GM19351 (cell line): ENCODE measurements at regions not wholly inside any gene's neighbourhood (a gene's known extent, or its start where the extent isn't known, plus 50 kb on each side); places are given as distances from the start of the nearest gene placed in this dataset.

Experiments
- ATAC-seq: cut with Tn5 transposase; IDR thresholded peaks from one replicate; pipeline ENCODE4 v1.9.1; 2021; ENCODE audit warnings: mild to moderate bottlenecking, moderate library complexity; ENCODE audit not compliant: unreplicated experiment

GRCh38 chrX:98338544-98338943 is 1454.8 kb downstream of the RPA4 start:
- ATAC-seq = no peak

- no peak for ATAC-seq
Measured at GRCh38 chrX:98350940-98351339, 1467.2 kb downstream of the RPA4 start.

- ATAC-seq = no peak
Measured at GRCh38 chrX:98357146-98357545, 1473.4 kb downstream of the RPA4 start.

GRCh38 chrX:98362630-98363029 is 1478.9 kb downstream of the RPA4 start:
- ATAC-seq = no peak

GRCh38 chrX:98371994-98372393 is 1488.3 kb downstream of the RPA4 start:
- no peak for ATAC-seq

- no peak for ATAC-seq
Measured at GRCh38 chrX:98379134-98379533, 1495.4 kb downstream of the RPA4 start.

- no peak for ATAC-seq
Measured at GRCh38 chrX:98380106-98380505, 1496.4 kb downstream of the RPA4 start.

- ATAC-seq = no peak
Measured at GRCh38 chrX:98380556-98380955, 1496.8 kb downstream of the RPA4 start.

- ATAC-seq = no peak
Measured at GRCh38 chrX:98398542-98398941, 1514.8 kb downstream of the RPA4 start.

GRCh38 chrX:98405376-98405775 is 1521.7 kb downstream of the RPA4 start:
- ATAC-seq = no peak

- no peak for ATAC-seq
Measured at GRCh38 chrX:98407584-98407983, 1523.9 kb downstream of the RPA4 start.

GRCh38 chrX:98409867-98410266 is 1526.2 kb downstream of the RPA4 start:
- ATAC-seq = no peak

GRCh38 chrX:98412058-98412457 is 1528.3 kb downstream of the RPA4 start:
- ATAC-seq = no peak

- no peak for ATAC-seq
Measured at GRCh38 chrX:98422536-98422935, 1538.8 kb downstream of the RPA4 start.

- ATAC-seq = no peak
Measured at GRCh38 chrX:98432413-98432812, 1548.7 kb downstream of the RPA4 start.

- ATAC-seq = no peak
Measured at GRCh38 chrX:98448524-98448923, 1564.8 kb downstream of the RPA4 start.

- ATAC-seq = no peak
Measured at GRCh38 chrX:98452456-98452855, 1568.7 kb downstream of the RPA4 start.

- ATAC-seq = no peak
Measured at GRCh38 chrX:98459669-98460068, 1576.0 kb downstream of the RPA4 start.

- no peak for ATAC-seq
Measured at GRCh38 chrX:98480606-98481005, 1596.9 kb downstream of the RPA4 start.

GRCh38 chrX:98481636-98482035 is 1597.9 kb downstream of the RPA4 start:
- ATAC-seq = no peak

GRCh38 chrX:98490670-98491069 is 1607.0 kb downstream of the RPA4 start:
- ATAC-seq = no peak

- no peak for ATAC-seq
Measured at GRCh38 chrX:98501426-98501825, 1617.7 kb downstream of the RPA4 start.

- no peak for ATAC-seq
Measured at GRCh38 chrX:98506907-98507306, 1623.2 kb downstream of the RPA4 start.

GRCh38 chrX:98514032-98514431 is 1630.3 kb downstream of the RPA4 start:
- ATAC-seq = no peak
